ENCODE measurements at regions not wholly inside any gene's neighbourhood (a gene's known extent, or its start where the extent isn't known, plus 50 kb on each side); places are given as distances from the start of the nearest gene placed in this dataset.

- Histone ChIP-seq H3K4me3 (no peak overlapping the region), H3K36me3 (no peaks in the 10 kb centered on the region), H3K4me1 (peaks cover 0 to 8% (median 0%) of the 10 kb centered on the region in 4 donors), H3K9me3 (no peaks in the 10 kb centered on the region), H3K27me3 (no peaks in the 10 kb centered on the region), H3K27ac (no peak overlapping the region)
- DNase-seq: no peak
- no peak for TF ChIP-seq EP300 (IDR thresholded peaks at IDR 0.05)
- TF ChIP-seq, protein P1, sequence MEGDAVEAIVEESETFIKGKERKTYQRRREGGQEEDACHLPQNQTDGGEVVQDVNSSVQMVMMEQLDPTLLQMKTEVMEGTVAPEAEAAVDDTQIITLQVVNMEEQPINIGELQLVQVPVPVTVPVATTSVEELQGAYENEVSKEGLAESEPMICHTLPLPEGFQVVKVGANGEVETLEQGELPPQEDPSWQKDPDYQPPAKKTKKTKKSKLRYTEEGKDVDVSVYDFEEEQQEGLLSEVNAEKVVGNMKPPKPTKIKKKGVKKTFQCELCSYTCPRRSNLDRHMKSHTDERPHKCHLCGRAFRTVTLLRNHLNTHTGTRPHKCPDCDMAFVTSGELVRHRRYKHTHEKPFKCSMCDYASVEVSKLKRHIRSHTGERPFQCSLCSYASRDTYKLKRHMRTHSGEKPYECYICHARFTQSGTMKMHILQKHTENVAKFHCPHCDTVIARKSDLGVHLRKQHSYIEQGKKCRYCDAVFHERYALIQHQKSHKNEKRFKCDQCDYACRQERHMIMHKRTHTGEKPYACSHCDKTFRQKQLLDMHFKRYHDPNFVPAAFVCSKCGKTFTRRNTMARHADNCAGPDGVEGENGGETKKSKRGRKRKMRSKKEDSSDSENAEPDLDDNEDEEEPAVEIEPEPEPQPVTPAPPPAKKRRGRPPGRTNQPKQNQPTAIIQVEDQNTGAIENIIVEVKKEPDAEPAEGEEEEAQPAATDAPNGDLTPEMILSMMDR (IDR thresholded peaks at IDR 0.05): no peak
- no peak for TF ChIP-seq POLR2A (IDR thresholded peaks at IDR 0.05)
- TF ChIP-seq POLR2AphosphoS5 (IDR thresholded peaks at IDR 0.05): no peak
- WGBS, 2 donors: 91 to 97% methylated on average over 10 of the region's 10 CpGs
- ATAC-seq (ENCODE audit: low FRiP score in 2 of 2): no peak
Measured at GRCh38 chr14:61130512-61131260, 149.6 kb downstream of the SLC38A6 start.

DNA sequence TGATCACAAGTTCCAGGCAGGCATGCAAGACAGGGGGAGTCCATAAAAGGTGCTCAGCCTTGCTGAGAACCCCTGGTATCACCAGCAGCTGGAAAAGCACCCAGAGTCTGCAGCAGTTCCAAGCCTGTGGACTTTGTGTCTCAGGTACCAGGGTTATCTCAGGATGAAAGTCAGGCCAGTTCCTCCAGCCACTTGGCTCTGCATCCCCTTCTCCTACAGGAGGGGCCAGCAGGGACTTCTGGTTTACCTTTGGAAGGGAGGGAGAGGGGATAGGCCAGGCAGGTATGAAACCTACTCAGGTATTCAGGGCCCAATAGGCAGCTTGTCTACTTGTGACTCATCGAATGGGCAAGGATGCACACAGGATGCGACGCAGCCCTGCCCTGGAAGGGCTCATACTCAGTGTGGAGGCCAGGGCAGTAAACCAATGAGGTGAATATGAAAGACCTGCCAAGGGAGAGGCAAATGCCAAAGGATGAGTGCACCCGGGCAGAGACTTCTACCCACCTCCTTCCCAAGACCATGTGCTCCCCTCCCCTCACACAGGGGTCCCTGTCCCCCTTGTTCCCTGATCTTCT is 148.2 kb downstream of the SLC38A6 start:
- 94% methylated on average over 4 of the region's 4 CpGs for WGBS, 2 donors
- H3K9me3 ChIP-seq: no peaks in the 10 kb centered on the region
- H3K27ac ChIP-seq: no peak overlapping the region
- no peak overlapping the region for H3K4me3 ChIP-seq
- ATAC-seq (ENCODE audit: low FRiP score in 2 of 2) (no peak), DNase-seq (no peak)
- peaks cover 0 to 8% (median 0%) of the 10 kb centered on the region in 4 donors for H3K4me1 ChIP-seq
- H3K27me3 ChIP-seq: no peaks in the 10 kb centered on the region
- H3K36me3 ChIP-seq: no peaks in the 10 kb centered on the region
- TF ChIP-seq EP300 (IDR thresholded peaks at IDR 0.05) (no peak), POLR2AphosphoS5 (IDR thresholded peaks at IDR 0.05) (no peak), POLR2A (IDR thresholded peaks at IDR 0.05) (no peak)
- TF ChIP-seq, protein P1 (IDR thresholded peaks at IDR 0.05): no peak

GRCh38 chr14:61128382-61129167 is 147.5 kb downstream of the SLC38A6 start:
- DNase-seq (no peak), ATAC-seq (ENCODE audit: low FRiP score in 2 of 2) (no peak)
- TF ChIP-seq EP300 (IDR thresholded peaks at IDR 0.05) (no peak), POLR2A (IDR thresholded peaks at IDR 0.05) (no peak), POLR2AphosphoS5 (IDR thresholded peaks at IDR 0.05) (no peak)
- TF ChIP-seq, protein P1 (IDR thresholded peaks at IDR 0.05): no peak
- Histone ChIP-seq H3K36me3 (no peaks in the 10 kb centered on the region), H3K4me3 (no peak overlapping the region), H3K27ac (no peak overlapping the region), H3K4me1 (peaks cover 0 to 8% (median 0%) of the 10 kb centered on the region in 4 donors), H3K9me3 (no peaks in the 10 kb centered on the region), H3K27me3 (no peaks in the 10 kb centered on the region)
- 76 to 79% methylated on average over 6 of the region's 6 CpGs for WGBS, 2 donors

- Histone ChIP-seq H3K4me3 (no peak overlapping the region), H3K4me1 (peaks cover 0 to 8% (median 0%) of the 10 kb centered on the region in 4 donors), H3K9me3 (no peaks in the 10 kb centered on the region), H3K27ac (no peak overlapping the region), H3K36me3 (no peaks in the 10 kb centered on the region), H3K27me3 (no peaks in the 10 kb centered on the region)
- TF ChIP-seq POLR2A (IDR thresholded peaks at IDR 0.05): no peak
- 88 to 95% methylated on average over 4 of the region's 4 CpGs for WGBS, 2 donors
- DNase-seq: no peak
- ATAC-seq (ENCODE audit: low FRiP score in 2 of 2): no peak
Measured at GRCh38 chr14:61126603-61127498, 145.8 kb downstream of the SLC38A6 start.

Measured in upper lobe of left lung (tissue), 6 donors.